OCI-LY3 (cell line): ENCODE measurements at regions not wholly inside any gene's neighbourhood (a gene's known extent, or its start where the extent isn't known, plus 50 kb on each side); places are given as distances from the start of the nearest gene placed in this dataset.

Experiments
- H2AFZ ChIP-seq: fragments of 200-600, 300-600 bp; shearing (Covaris generic); 2 replicates; pipeline ENCODE4 v1.6.0; 2014; ENCODE audit warnings: antibody characterized with exemption, low read depth, low read length
- H3K27ac ChIP-seq: fragments of 200-600, 300-600 bp; sonication (generic); 2 replicates; pipeline ENCODE4 v1.5.1; 2014; ENCODE audit warnings: mild to moderate bottlenecking, low read length, moderate library complexity, mixed read lengths
- H3K27me3 ChIP-seq: fragments of 200-600, 300-600 bp; sonication (generic); 2 replicates; pipeline ENCODE4 v1.6.1; 2014; ENCODE audit warnings: low read depth, low read length, mixed read lengths
- H3K36me3 ChIP-seq: fragments of 200-600, 300-600 bp; sonication (generic); replicated peaks from 2 replicates; pipeline ENCODE3; 2014; ENCODE audit warnings: low read depth, low read length, mixed read lengths
- H3K4me1 ChIP-seq: fragments of 300-600, 200-600 bp; sonication (generic); 2 replicates; pipeline ENCODE4 v1.6.1; 2014; ENCODE audit warnings: low read length, mixed read lengths
- H3K4me2 ChIP-seq: fragments of 200-600, 300-600 bp; sonication (generic); 2 replicates; pipeline ENCODE4 v1.6.1; 2014; ENCODE audit warnings: low read length, mixed read lengths
- H3K4me3 ChIP-seq: fragments of 300-600, 200-600 bp; sonication (generic); 2 replicates; pipeline ENCODE4 v1.5.1; 2014; ENCODE audit warnings: antibody characterized with exemption, mild to moderate bottlenecking, low read length, moderate library complexity
- H3K79me2 ChIP-seq: fragments of 300-600, 200-600 bp; shearing (Covaris generic); 2 replicates; pipeline ENCODE4 v1.6.1; 2014; ENCODE audit warnings: mild to moderate bottlenecking, low read length, mixed read lengths
- H3K9ac ChIP-seq: fragments of 300-600, 200-600 bp; shearing (Covaris generic); 2 replicates; pipeline ENCODE4 v1.6.0; 2014; ENCODE audit warnings: mild to moderate bottlenecking, low read length, moderate library complexity
- H3K9me3 ChIP-seq: fragments of 200-600, 300-600 bp; shearing (Covaris generic); 2 replicates; pipeline ENCODE4 v1.6.1; 2014; ENCODE audit warnings: low read length, mixed read lengths; ENCODE audit not compliant: insufficient read depth
- H4K20me1 ChIP-seq: fragments of 200-600, 300-600 bp; sonication (generic); 2 replicates; pipeline ENCODE4 v1.6.1; 2016; ENCODE audit warnings: low read length, mixed read lengths; ENCODE audit not compliant: insufficient read depth
- EZH2phosphoT487 ChIP-seq: fragments of 200-600 bp; shearing (Covaris generic); IDR thresholded peaks from 2 replicates; pipeline ENCODE4 v1.6.1; 2018; ENCODE audit warnings: antibody characterized with exemption, mixed run types, low read depth
- TF ChIP-seq, protein P1 (sequence below): fragments of 200-600, 300-600 bp; sonication (generic); IDR thresholded peaks from 2 replicates; pipeline ENCODE4 v1.5.1; 2014; ENCODE audit warnings: antibody characterized with exemption, low read length, low read depth

DNA sequence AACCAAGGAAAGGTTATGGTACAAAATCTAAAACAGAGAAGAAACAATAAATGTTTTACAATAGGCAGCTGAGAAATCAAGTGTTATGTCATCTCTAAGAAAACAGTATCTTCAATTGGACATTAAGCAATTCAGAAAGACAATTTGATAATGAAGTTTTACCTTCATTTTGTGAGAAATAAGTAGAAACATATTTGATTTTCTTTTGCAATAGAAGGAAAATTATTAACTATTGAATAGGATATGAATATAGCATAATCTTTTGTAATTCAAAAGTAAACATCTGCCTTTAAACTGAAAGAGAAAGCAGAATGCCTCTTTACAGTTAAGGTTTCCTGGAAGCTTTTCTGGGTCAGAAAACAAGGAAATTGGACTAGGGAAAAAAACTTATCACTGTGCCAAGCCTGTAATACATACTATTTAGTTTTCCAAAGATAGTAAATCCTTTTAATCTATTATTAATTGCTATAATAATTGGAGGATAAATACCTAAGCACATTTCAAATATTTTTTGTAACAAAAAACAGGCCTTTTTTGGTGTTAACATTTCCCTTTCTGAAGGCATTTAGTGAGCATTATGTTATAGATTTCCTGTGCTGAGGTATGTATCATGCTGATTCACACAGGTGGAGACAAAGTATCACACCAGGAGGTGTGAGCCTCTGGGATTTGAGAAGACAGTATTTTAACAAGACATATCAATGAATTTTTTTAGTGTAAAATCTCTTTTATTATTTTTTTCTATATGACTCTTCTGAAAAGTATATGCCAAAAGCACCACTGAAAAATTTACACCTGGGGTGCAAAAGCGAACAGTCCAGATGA, 947.0 kb upstream of the CDH2 start:
- H3K27me3 ChIP-seq = no peaks in the 10 kb centered on the region
- H2AFZ ChIP-seq = no peak overlapping the region
- no peaks in the 10 kb centered on the region for H3K79me2 ChIP-seq
- no peak for TF ChIP-seq EZH2phosphoT487
- TF ChIP-seq, protein P1, sequence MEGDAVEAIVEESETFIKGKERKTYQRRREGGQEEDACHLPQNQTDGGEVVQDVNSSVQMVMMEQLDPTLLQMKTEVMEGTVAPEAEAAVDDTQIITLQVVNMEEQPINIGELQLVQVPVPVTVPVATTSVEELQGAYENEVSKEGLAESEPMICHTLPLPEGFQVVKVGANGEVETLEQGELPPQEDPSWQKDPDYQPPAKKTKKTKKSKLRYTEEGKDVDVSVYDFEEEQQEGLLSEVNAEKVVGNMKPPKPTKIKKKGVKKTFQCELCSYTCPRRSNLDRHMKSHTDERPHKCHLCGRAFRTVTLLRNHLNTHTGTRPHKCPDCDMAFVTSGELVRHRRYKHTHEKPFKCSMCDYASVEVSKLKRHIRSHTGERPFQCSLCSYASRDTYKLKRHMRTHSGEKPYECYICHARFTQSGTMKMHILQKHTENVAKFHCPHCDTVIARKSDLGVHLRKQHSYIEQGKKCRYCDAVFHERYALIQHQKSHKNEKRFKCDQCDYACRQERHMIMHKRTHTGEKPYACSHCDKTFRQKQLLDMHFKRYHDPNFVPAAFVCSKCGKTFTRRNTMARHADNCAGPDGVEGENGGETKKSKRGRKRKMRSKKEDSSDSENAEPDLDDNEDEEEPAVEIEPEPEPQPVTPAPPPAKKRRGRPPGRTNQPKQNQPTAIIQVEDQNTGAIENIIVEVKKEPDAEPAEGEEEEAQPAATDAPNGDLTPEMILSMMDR = no peak
- H3K4me2 ChIP-seq = no peak overlapping the region
- no peak overlapping the region for H3K4me3 ChIP-seq
- no peaks in the 10 kb centered on the region for H4K20me1 ChIP-seq
- H3K36me3 ChIP-seq = no peaks in the 10 kb centered on the region
- no peak overlapping the region for H3K9ac ChIP-seq
- no peaks in the 10 kb centered on the region for H3K9me3 ChIP-seq
- H3K4me1 ChIP-seq = no peaks in the 10 kb centered on the region
- no peak overlapping the region for H3K27ac ChIP-seq

DNA sequence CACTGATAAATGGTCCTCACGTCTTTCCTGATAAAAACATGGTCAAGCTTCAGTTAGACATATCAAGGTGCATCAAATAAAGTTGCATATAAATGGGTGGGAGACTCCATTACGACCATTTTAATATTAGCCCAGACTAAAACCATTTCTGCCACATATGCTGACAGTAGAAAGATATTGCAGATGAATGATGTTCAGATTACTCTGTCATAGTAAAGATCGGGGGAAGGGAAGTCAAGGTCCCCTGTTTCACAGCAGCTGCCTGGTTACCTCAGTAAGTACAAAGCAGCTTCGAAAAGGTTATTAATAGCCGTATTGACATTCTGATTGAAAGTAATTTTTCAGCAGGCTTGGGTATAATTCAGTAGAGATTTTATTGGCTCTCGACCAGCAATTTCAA, 927.7 kb upstream of the CDH2 start:
- H3K4me2 ChIP-seq = no peak overlapping the region
- H3K36me3 ChIP-seq = no peaks in the 10 kb centered on the region
- H3K27ac ChIP-seq = no peak overlapping the region
- H3K9ac ChIP-seq = no peak overlapping the region
- no peaks in the 10 kb centered on the region for H3K79me2 ChIP-seq
- no peak overlapping the region for H3K4me3 ChIP-seq
- no peaks in the 10 kb centered on the region; the same call in 1 of the 2 replicates for H3K9me3 ChIP-seq
- H3K27me3 ChIP-seq = no peaks in the 10 kb centered on the region
- H2AFZ ChIP-seq = no peak overlapping the region
- TF ChIP-seq EZH2phosphoT487 = no peak
- TF ChIP-seq, protein P1 = no peak
- H3K4me1 ChIP-seq = peaks cover 6% of the 10 kb centered on the region
- H4K20me1 ChIP-seq = no peaks in the 10 kb centered on the region

DNA sequence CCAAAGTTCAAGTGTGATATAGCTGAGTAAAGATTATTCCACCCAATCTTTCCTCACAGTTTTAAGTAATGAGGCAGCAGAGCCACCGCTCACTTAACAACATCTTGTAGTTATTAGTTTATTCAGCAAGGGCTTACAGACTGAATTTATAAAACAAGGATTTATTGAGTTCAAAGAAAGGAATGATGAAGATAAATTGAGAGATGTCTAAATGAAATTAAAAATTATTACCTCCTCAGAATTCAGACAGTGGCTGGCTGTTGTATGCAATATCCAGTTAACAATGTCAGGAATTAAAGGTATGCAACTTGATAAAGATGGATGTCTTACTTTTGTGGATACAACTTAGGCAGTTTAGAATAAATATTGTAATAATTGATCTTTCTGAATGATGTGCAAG, 927.3 kb upstream of the CDH2 start:
- Histone ChIP-seq H3K9me3 (no peaks in the 10 kb centered on the region; the same call in 1 of the 2 replicates), H3K36me3 (no peaks in the 10 kb centered on the region), H3K4me2 (no peak overlapping the region), H3K27ac (no peak overlapping the region), H3K27me3 (no peaks in the 10 kb centered on the region), H3K4me1 (peaks cover 6% of the 10 kb centered on the region), H3K4me3 (no peak overlapping the region), H3K79me2 (no peaks in the 10 kb centered on the region), H2AFZ (no peak overlapping the region), H3K9ac (no peak overlapping the region), H4K20me1 (no peaks in the 10 kb centered on the region)
- TF ChIP-seq, protein P1 = no peak
- TF ChIP-seq EZH2phosphoT487 = no peak

DNA sequence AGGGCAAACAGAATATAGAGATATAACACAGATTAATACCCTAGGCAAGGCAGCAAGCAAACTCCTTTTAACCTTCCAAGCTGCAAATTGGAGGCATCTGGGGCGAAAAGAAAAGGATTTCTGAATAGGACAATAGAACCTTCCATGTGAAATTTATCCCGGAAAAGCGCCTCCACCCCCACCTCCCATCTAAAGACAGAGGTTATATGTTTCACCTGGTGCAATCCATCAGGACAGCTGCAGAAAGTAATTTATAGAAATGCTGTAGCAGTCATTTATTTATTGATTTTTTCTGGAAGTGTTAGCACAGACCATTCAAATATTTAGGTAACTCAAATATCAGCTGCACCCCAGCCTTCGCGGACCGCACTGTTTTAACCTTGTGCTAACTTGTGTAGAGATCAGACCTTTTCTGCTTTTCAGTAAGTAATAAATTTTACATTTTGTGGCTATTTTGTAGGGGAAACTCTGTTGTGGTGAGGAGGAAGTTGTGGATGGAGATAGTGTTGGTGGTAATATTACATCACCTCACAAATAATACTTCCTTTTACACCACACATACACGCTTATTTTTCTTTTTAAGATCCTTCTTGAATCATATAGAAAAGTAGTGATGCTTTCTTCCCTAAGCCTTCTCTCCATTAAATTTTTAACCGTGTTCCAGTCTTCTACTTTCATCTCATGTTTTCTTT, 919.3 kb upstream of the CDH2 start:
- no peak overlapping the region for H3K27ac ChIP-seq
- TF ChIP-seq EZH2phosphoT487 = no peak
- TF ChIP-seq, protein P1 = no peak
- H3K4me3 ChIP-seq = no peak overlapping the region
- H3K27me3 ChIP-seq = no peaks in the 10 kb centered on the region
- no peaks in the 10 kb centered on the region for H4K20me1 ChIP-seq
- H3K79me2 ChIP-seq = no peaks in the 10 kb centered on the region
- no peak overlapping the region for H3K9ac ChIP-seq
- H2AFZ ChIP-seq = no peak overlapping the region
- peaks cover 6% of the 10 kb centered on the region for H3K4me1 ChIP-seq
- no peaks in the 10 kb centered on the region for H3K9me3 ChIP-seq
- H3K4me2 ChIP-seq = no peak overlapping the region
- no peaks in the 10 kb centered on the region for H3K36me3 ChIP-seq
